NCI-H1930 (cell line): ENCODE measurements at regions not wholly inside any gene's neighbourhood (a gene's known extent, or its start where the extent isn't known, plus 50 kb on each side); places are given as distances from the start of the nearest gene placed in this dataset.

Experiments used
- DNase-seq, 2 experiments: peaks; one replicate each; lab custom pipeline; 2025; lab: John Stamatoyannopoulos, UW

- no peak for DNase-seq
These were observed 52.5 kb upstream of the RBM19 start for GRCh38 chr12:114018669-114019068.
